Adrenal gland (tissue), 9 donors: ENCODE measurements at regions not wholly inside any gene's neighbourhood (a gene's known extent, or its start where the extent isn't known, plus 50 kb on each side); places are given as distances from the start of the nearest gene placed in this dataset.

Experiments
- DNase-seq, 7 donors: peaks; one replicate each; pipeline ENCODE4 v3.0.0-alpha.2; 2019 to 2020
- H3K27ac ChIP-seq, 5 donors: fragments of 200-600 bp; sonication (generic) in 4 of 5; 1 replicate in 3 of 5; 2 replicates in 2 of 5; pipeline versions ENCODE4 v1.5.1 to v1.8.0; 2016 to 2020; ENCODE audit warnings: mild to moderate bottlenecking in 1 of 5
- H3K27me3 ChIP-seq: fragments of 200-600 bp; 2 replicates; pipeline ENCODE4 v1.8.0; 2021
- H3K36me3 ChIP-seq, 2 donors: fragments of 200-600 bp; replicated peaks in 1 of 2; 1 replicate in 1 of 2; 2 replicates in 1 of 2; pipeline versions ENCODE4 v1.5.1 to v1.8.0; 2018 to 2022
- H3K4me1 ChIP-seq, 2 donors: fragments of 200-600 bp; replicated peaks in 1 of 2; 1 replicate in 1 of 2; 2 replicates in 1 of 2; pipeline versions ENCODE4 v1.5.1 to v1.8.0; 2018 to 2021
- H3K4me3 ChIP-seq, 4 donors: fragments of 200-600 bp; sonication (generic) in 3 of 4; one replicate each; pipeline ENCODE4 v1.5.1; 2016 to 2018
- H3K9me3 ChIP-seq, 3 donors: fragments of 200-600 bp; sonication (generic) in 1 of 3; replicated peaks in 1 of 3; 1 replicate in 2 of 3; 2 replicates in 1 of 3; pipeline versions ENCODE4 v1.5.1 to v1.8.0; 2016 to 2021
- POLR2A ChIP-seq, 2 donors: fragments of 450-650 bp; IDR thresholded peaks; one replicate each; pipeline ENCODE4 v1.6.1; 2017; ENCODE audit warnings: antibody characterized with exemption in 2 of 2, mild to moderate bottlenecking in 2 of 2, moderate library complexity in 1 of 2
- WGBS, 4 donors: extraction: QIAGEN DNeasy Blood & Tissue Kit in 2 of 4; methylation state at CpG; one replicate each; pipeline versions ENCODE4 v1.1.5 to v1.1.7; 2013 to 2017; 5-methylcytosine and 5-hydroxymethylcytosine counted together
- intact Hi-C, 2 donors: fragments of 100-400 bp; cut with DNase I; formaldehyde crosslinking; loops; one replicate each; pipeline versions ENCODE4 v1.14.1 to v1.15.0; 2022 to 2023
- TF ChIP-seq, protein P1 (sequence below), 6 experiments: fragments of 450-650 bp in 4 of 6; fragments of 200-600 bp in 2 of 6; sonication (generic) in 1 of 6; IDR thresholded peaks; 1 replicate in 5 of 6; 2 replicates in 1 of 6; pipeline versions ENCODE4 v1.5.1 to v1.8.0; 2016 to 2021; ENCODE audit warnings: antibody characterized with exemption in 6 of 6, mild to moderate bottlenecking in 2 of 6, moderate library complexity in 1 of 6
- donor health status: healthy with polysubstance abuse.
- donor health status: Bipolar disorder and iron deficiency.
- donor health status: DM: yes; HTN: yes; CAD: no.
- donor health status: DM: no; HTN: no; CAD: no.
- donor health status: DM: no; HTN: no; CAD: no.

DNA sequence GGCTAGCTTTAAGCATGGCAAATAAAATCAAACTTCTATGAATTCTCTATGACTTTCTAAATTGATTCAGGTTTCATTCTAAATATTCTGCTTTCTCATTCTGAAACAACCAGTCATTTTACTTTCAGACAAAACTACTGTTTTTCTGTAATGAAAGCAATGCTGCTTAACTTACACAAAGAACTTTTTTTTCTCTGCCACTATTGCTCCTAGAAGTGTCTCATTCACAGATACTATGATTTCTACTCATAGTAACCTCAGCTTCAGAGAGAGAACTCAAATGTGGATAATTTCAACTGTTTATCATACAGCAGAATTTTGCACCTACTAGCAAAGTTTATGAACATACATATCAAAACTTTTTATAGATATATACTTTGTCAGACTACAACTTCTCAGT lies 724.6 kb downstream of the SLITRK5 start:
- intact Hi-C loops, result no loop called here
- Histone ChIP-seq H3K4me1 (no peaks in the 10 kb centered on the region), H3K9me3 (no peaks in the 10 kb centered on the region), H3K27me3 (no peaks in the 10 kb centered on the region), H3K4me3 (no peak overlapping the region), H3K36me3 (no peaks in the 10 kb centered on the region), H3K27ac (no peak overlapping the region)
- DNase-seq, result no peak
- no peak for TF ChIP-seq POLR2A (IDR thresholded peaks at IDR 0.05)
- TF ChIP-seq, protein P1, sequence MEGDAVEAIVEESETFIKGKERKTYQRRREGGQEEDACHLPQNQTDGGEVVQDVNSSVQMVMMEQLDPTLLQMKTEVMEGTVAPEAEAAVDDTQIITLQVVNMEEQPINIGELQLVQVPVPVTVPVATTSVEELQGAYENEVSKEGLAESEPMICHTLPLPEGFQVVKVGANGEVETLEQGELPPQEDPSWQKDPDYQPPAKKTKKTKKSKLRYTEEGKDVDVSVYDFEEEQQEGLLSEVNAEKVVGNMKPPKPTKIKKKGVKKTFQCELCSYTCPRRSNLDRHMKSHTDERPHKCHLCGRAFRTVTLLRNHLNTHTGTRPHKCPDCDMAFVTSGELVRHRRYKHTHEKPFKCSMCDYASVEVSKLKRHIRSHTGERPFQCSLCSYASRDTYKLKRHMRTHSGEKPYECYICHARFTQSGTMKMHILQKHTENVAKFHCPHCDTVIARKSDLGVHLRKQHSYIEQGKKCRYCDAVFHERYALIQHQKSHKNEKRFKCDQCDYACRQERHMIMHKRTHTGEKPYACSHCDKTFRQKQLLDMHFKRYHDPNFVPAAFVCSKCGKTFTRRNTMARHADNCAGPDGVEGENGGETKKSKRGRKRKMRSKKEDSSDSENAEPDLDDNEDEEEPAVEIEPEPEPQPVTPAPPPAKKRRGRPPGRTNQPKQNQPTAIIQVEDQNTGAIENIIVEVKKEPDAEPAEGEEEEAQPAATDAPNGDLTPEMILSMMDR (IDR thresholded peaks at IDR 0.05), result no peak

DNA sequence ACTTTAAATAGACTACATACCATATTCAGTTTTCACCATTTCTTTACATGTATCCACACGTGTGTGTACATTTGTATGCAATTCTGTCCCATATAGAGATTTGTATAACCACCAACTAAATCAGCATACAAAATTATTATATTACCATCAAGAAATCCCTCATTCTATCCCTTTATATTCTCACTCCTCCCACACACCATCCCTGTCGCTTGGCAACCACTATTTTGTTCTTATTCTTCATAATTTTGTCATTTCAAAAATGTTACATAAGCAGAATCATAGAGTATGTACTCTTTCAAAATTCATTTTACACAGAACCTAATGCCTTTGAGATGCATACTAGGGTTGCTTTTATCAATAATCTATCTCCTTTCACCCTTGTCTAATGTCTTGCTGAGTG lies 740.5 kb downstream of the SLITRK5 start:
- H3K9me3 ChIP-seq, result no peaks in the 10 kb centered on the region
- no peak overlapping the region for H3K4me3 ChIP-seq
- DNase-seq, result no peak
- TF ChIP-seq, protein P1 (IDR thresholded peaks at IDR 0.05), result no peak
- H3K4me1 ChIP-seq, result no peaks in the 10 kb centered on the region
- no peak overlapping the region for H3K27ac ChIP-seq
- 69 to 79% (median 72%) methylated on average over 2 of the region's 2 CpGs for WGBS, 4 donors
- no peaks in the 10 kb centered on the region for H3K36me3 ChIP-seq
- no peaks in the 10 kb centered on the region for H3K27me3 ChIP-seq
- intact Hi-C loops, result no loop called here

DNA sequence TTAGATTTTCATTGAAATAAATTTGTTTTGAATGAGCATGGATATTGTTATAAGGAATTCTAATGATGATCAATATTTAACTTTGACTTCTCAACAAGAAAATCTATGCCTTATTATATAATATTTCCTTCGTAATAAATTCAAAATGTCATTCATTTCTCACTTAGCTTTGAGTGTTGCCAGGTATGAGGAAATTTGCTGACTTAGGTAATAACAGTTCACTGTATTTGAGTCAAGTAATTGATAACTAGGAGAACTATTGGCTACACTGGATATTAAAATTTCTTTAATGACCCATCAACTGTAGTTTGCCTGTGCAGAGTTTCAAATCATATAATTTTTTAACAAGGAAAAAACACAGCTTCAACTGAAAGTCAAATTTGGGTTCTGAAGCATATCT lies 746.6 kb downstream of the SLITRK5 start:
- H3K4me3 ChIP-seq, result no peak overlapping the region
- no peaks in the 10 kb centered on the region for H3K4me1 ChIP-seq
- H3K36me3 ChIP-seq, result no peaks in the 10 kb centered on the region
- TF ChIP-seq, protein P1 (IDR thresholded peaks at IDR 0.05), result no peak
- no peak for TF ChIP-seq POLR2A (IDR thresholded peaks at IDR 0.05)
- DNase-seq, result no peak
- WGBS, 4 donors, result 45 to 80% (median 75%) methylated on average over 1 of the region's 1 CpG
- intact Hi-C loops, result no loop called here
- H3K27ac ChIP-seq, result no peak overlapping the region
- no peaks in the 10 kb centered on the region for H3K27me3 ChIP-seq
- H3K9me3 ChIP-seq, result peaks cover 0 to 9% (median 0%) of the 10 kb centered on the region in 3 donors

DNA sequence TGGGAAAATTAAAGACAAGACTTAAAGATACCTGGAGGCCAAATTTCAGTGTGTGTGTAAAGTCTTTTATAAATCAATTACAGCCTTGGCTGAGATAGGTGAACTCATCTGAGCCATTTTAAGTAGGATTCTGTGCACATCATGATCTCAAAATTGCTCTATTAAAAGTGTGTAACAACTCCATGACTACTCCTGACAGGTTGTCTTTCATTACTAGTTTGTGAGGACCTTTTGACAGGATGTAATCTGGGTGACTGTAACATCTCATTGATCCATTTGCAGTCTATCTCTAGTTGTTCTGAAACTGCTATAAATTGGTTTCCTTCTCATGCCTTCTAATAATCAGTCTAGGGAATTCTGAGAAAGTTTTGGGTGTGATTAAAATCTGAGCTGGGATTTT lies 753.3 kb downstream of the SLITRK5 start:
- Histone ChIP-seq H3K36me3 (no peaks in the 10 kb centered on the region), H3K27me3 (no peaks in the 10 kb centered on the region), H3K27ac (no peak overlapping the region), H3K9me3 (peaks cover 0 to 9% (median 0%) of the 10 kb centered on the region in 3 donors), H3K4me1 (no peaks in the 10 kb centered on the region), H3K4me3 (no peak overlapping the region)
- intact Hi-C loops, result no loop called here
- no peak for TF ChIP-seq POLR2A (IDR thresholded peaks at IDR 0.05)
- TF ChIP-seq, protein P1 (IDR thresholded peaks at IDR 0.05), result no peak
- no peak for DNase-seq
